Ishikawa (cell line): ENCODE measurements at regions not wholly inside any gene's neighbourhood (a gene's known extent, or its start where the extent isn't known, plus 50 kb on each side); places are given as distances from the start of the nearest gene placed in this dataset.

Source experiments
- CEBPB ChIP-seq: IDR thresholded peaks from 2 replicates; pipeline ENCODE4 v1.6.1; 2012
- CREB1 ChIP-seq: IDR thresholded peaks from 2 replicates; pipeline ENCODE4 v1.6.1; 2012; ENCODE audit warnings: low read depth
- EGR1 ChIP-seq: IDR thresholded peaks from 2 replicates; pipeline ENCODE4 v1.6.1; 2012
- EP300 ChIP-seq: IDR thresholded peaks from 2 replicates; pipeline ENCODE4 v1.6.1; 2012; ENCODE audit warnings: borderline replicate concordance
- FOXM1 ChIP-seq: IDR thresholded peaks from 2 replicates; pipeline ENCODE4 v1.6.1; 2012; ENCODE audit warnings: low read depth, borderline replicate concordance
- MAX ChIP-seq: IDR thresholded peaks from 2 replicates; pipeline ENCODE4 v1.6.1; 2012
- NFIC ChIP-seq: IDR thresholded peaks from 2 replicates; pipeline ENCODE4 v1.6.1; 2012
- RAD21 ChIP-seq: IDR thresholded peaks from 2 replicates; pipeline ENCODE4 v1.6.1; 2012; ENCODE audit warnings: low read depth
- REST ChIP-seq: IDR thresholded peaks from 2 replicates; pipeline ENCODE4 v1.6.1; 2012; ENCODE audit warnings: low read depth, mild to moderate bottlenecking
- TAF1 ChIP-seq: IDR thresholded peaks from 2 replicates; pipeline ENCODE4 v1.6.1; 2012; ENCODE audit warnings: low read depth, mild to moderate bottlenecking
- TCF12 ChIP-seq: IDR thresholded peaks from 2 replicates; pipeline ENCODE4 v1.6.1; 2012; ENCODE audit warnings: low read depth
- TEAD4 ChIP-seq: IDR thresholded peaks from 2 replicates; pipeline ENCODE4 v1.6.1; 2012
- USF1 ChIP-seq: IDR thresholded peaks from 2 replicates; pipeline ENCODE4 v1.6.1; 2012
- ZBTB7A ChIP-seq: IDR thresholded peaks from 2 replicates; pipeline ENCODE4 v1.6.1; 2012; ENCODE audit warnings: low read depth

- no peak for TF ChIP-seq EP300
- no peak for TF ChIP-seq NFIC
- TF ChIP-seq TAF1, result no peak
- no peak for TF ChIP-seq CREB1
- TF ChIP-seq MAX, result no peak
- TF ChIP-seq EGR1, result no peak
- no peak for TF ChIP-seq TCF12
- no peak for TF ChIP-seq ZBTB7A
- TF ChIP-seq FOXM1, result no peak
- TF ChIP-seq REST, result no peak
- no peak for TF ChIP-seq CEBPB
- no peak for TF ChIP-seq USF1
- TF ChIP-seq RAD21, result no peak
- TF ChIP-seq TEAD4, result no peak
Measured at GRCh38 chr6:37088897-37089296, 81.1 kb upstream of the PIM1 start.
